Suppressor macrophage treated with lipopolysaccharide for 1 hour (primary cell): ENCODE measurements at regions not wholly inside any gene's neighbourhood (a gene's known extent, or its start where the extent isn't known, plus 50 kb on each side); places are given as distances from the start of the nearest gene placed in this dataset.
"Not testable (repeated sequence)": the region's sequence is repeated elsewhere in the genome, so short reads cannot be mapped to it uniquely, and the experiment has no call there.

Experiments used
- DNase-seq, 3 donors: peaks; one replicate each; pipeline ENCODE4 v3.0.0-alpha.2; 2020 to 2022

DNA sequence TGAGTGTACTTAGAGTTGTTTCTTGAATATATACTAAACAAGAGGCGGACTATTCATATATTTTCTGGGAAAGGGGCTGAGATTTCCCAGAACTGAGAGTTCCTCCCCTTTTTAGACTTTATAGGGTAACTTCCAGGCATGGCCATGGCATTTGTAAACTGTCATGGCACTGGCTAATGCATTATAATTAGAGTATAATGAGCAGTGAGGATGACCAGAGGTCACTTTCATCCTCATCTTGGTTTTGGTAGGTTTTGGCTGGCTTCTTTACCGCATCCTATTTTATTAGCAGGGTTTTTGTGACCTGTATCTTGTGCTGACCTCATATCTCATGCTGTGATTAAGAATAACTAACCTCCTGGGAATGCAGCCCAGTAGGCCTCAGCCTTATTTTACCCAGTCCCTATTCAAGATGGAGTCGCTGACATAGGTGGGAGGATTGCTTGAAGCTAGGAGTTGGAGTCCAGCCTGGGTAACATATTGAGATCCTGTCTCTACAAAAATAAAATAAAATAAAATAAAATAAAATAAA is 91.4 kb downstream of the MOBP start:
- DNase-seq = no peak

DNA sequence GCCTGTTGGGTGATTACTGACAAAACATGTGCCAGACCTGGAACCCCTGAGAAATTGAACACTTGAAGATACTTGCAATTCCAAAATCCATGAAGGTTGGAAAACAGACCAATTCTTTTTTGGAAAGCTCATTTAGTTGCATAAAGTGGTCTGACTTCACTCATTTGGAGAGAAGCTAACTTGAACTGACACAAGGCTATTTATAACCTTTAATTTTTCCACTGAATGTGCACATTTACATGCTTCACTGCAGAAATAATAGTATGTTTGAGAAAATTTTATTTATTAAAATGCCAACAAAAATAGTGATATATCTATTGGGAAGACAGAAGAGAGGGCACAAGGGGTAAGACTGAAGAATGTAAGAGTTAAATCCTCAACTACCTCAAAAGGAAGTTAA is 92.1 kb downstream of the MOBP start:
- peak in 1 of 3 donors; percentile 12 for DNase-seq

DNA sequence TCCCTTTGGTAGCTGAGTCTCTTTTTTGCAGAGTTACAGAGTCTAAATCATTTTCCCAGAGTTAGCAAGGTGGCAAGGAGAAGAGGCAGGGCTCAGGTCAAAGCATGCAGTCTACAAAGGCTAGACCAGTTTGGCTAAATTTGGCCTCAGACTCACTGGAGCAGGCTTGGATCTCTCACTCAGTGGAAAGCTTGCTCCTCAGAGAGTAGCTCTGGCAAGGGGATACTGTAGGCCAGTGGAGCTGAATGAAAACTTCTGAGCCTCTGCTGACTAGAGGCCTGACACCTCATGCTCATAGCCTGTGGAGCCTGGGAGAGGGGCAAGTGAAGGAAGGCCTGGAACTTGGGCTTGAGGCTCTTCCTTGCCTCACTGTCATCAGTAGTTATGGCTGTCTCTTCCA is 101.0 kb downstream of the MOBP start:
- no peak for DNase-seq

DNA sequence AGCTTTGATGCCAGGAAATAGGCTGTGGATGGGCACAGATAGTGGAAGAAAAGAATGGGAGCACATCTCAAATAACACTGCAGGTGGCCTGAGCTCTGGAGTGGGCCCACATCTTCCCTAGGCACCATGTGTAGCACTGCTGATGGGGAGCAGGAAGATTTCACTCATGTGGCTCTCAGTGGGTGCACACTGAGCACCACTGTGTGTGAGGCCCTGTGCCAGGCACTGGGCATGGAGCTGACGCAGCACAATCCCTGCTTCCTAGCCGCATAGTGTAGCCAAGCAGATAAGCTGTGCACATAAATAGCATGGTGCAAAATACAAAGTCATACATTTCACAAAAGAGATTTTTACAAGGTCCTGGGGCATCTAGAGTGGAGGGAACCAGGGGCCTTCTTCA is 101.6 kb downstream of the MOBP start:
- DNase-seq = no peak

GRCh38 chr3:39573392-39573791 is 105.9 kb downstream of the MOBP start:
- no peak for DNase-seq

GRCh38 chr3:39577541-39577940 is 110.1 kb downstream of the MOBP start:
- DNase-seq = peak in 1 of 3 donors; percentile 3

- not testable (repeated sequence) for DNase-seq
Measured at GRCh38 chr3:39586215-39586614, 118.7 kb downstream of the MOBP start.

DNA sequence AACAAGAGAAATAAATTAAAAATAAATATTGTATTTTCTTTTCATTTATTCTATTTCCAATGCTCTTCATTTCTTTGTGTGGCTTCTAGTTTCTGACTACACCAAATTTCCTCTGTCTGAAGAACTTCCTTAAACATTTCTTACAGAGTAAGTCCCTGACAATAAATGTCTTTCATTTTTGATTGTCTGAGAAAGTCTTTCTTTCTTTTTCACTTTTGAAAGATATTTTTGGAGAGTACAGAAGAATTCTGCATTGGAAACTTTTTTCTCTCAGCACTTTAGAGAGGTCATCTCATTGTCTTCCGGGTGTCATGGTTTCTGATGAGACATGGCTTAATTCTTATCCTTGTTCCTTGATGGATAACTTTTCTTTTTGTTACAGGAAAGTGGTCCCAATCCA is 119.6 kb downstream of the MOBP start:
- no peak for DNase-seq

GRCh38 chr3:39590806-39591205 is 123.3 kb downstream of the MOBP start:
- DNase-seq = no peak

- no peak for DNase-seq
Measured at GRCh38 chr3:39592311-39593050, 125.0 kb downstream of the MOBP start.

DNA sequence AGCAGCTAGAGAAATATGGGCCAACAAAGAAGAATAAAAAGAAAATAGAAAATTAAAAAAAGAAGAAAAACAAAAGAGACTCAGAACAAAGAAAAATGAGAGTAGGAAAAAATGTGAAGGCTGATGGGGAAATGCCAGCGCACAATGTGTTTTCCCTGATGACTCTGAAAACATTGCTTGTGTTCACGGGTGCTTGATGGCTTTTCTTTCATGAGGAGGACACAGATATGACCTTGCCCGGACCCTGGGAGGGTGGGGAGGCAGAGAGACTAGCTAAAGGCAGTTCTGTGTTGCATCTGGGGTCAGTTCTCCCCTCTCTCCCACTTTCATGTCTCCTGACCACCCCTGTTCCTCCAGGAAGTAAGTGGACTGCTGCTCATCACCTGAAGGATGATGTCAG is 125.9 kb downstream of the MOBP start:
- DNase-seq = no peak

- no peak for DNase-seq
Measured at GRCh38 chr3:39601241-39601640, 133.8 kb downstream of the MOBP start.

GRCh38 chr3:39605837-39606236 is 138.4 kb downstream of the MOBP start:
- DNase-seq = no peak

- DNase-seq = no peak
Measured at GRCh38 chr3:39626198-39626597, 158.7 kb downstream of the MOBP start.

- no peak for DNase-seq
Measured at GRCh38 chr3:39631136-39631535, 163.7 kb downstream of the MOBP start.

DNA sequence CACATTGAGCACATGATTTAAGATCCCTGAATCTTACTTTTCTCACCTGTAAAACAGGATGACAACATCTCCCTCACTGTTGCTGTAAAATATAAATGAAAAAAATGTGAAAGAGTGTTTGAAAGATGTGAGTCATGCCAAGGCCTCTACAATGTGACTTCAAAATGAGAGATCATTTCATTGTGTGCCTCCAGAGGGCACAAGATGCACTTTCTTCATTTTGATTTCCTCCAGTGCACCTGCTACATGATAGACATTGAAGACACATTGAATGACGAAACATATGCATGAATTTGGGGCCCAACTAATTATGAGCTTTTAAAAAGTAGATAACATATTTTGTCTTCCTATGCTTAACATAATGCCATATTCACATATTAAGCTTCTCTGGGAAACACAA is 170.3 kb downstream of the MOBP start:
- DNase-seq = peak; percentile 46 to 72 (median 63)

GRCh38 chr3:39638301-39638700 is 170.8 kb downstream of the MOBP start:
- peak; percentile 16 to 42 (median 42) for DNase-seq

DNA sequence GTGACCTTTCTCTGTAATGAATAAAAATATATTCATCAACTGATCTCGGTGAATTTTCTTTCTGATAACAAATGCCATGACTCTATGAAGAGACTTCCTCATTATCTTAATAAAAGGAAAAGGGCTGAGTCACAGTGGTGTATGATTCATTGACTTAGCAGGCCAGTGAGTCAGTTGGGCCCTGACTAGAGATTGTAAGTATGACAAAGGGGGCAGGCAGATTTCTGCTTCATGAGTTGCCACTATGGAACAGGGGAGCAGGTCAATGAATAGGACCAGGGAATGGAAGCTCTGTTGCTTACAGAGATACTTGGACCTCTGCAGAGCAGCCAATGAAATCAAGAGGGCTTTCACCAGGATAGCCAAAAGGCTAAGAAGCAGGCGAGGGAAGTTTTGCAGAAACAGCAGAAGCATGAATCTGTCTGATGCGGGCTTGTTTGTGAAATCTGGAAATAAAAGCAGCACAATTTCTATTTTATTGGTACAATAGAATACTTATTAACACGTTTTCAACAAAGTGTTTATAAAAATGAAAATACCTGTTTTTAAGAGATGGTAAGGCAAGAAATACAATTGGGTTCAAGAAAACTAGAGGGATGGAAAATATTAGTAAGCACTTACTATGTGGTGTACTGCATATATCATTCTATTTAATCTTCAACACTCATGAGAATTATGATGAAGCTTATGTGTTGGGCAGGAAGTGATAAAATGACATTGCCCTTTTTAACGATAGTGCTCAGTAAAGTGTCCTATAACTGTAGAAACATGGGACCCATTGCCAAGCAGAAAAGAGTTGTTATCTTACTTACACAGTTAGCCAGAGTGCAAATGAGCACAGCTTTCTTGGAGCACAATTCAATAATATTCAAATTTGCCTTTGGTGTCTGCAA is 169.8 kb upstream of the MYRIP start:
- peak; percentile 92 to 98 (median 98) for DNase-seq

DNA sequence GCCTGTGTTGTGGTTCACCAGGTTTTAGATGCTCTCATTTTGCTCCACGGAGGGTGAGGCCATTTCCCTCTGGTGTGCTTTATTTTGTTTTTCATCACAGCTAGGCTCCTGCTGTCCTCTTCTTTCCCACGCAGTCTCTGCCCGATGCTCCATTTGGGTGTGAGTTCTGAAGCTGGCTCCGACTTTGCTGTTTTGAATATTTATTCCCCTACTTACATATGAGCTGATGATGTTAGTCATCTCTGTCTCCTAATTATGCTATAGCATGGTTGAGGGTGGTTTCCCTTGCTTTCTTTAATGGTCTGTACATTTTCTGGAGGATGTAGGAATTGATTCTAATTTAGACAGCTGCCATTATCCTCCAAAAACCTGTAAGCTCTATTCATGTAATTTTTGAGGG is 168.1 kb upstream of the MYRIP start:
- DNase-seq = no peak

DNA sequence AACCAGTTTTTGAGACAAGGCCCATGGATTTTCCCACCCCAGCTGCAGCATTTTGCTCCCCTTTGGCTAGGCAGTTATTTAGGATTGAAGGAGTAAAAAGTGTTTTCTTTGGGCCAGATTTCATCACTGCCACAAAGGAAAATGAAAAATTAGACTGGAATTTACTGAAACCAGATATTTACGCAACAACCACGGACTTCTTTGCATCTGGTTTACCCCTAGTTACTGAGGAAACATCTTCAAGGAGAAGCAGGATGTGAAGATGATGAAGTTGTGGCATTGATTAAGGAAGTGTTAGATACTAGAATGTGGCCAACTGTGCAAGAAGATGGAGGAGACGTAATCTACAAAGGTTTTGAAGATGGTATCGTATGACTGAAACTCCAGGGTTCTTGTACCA is 165.2 kb upstream of the MYRIP start:
- DNase-seq = peak; percentile 25 to 68 (median 52)

GRCh38 chr3:39651256-39651655 is 158.2 kb upstream of the MYRIP start:
- not testable (repeated sequence) for DNase-seq

- no peak for DNase-seq
Measured at GRCh38 chr3:39651993-39652739, 157.2 kb upstream of the MYRIP start.

DNA sequence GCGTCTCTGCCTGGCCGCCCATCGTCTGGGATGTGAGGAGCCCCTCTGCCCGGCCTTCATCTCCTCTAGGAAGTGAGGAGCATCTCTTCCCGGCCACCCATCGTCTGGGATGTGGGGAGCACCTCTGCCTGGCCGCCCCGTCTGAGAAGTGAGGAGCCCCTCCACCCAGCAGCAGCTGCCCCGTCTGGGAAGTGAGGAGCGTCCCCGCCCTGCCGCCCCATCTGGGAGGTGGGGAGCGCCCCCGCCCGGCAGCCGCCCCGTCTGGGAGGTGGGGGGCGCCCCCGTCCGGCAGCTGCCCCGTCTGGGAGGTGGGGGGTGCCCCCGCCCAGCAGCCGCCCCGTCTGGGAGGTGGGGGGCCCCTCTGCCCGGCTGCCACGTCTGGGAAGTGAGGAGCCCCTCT is 153.7 kb upstream of the MYRIP start:
- DNase-seq = not testable (repeated sequence)
